Lung (tissue), 11 donors: ENCODE measurements at regions not wholly inside any gene's neighbourhood (a gene's known extent, or its start where the extent isn't known, plus 50 kb on each side); places are given as distances from the start of the nearest gene placed in this dataset.

Source experiments
- ATAC-seq: fragments of 200-7000 bp; cut with Tn5 transposase; one replicate; pipeline ENCODE4 v1.9.1; 2020; ENCODE audit warnings: moderate number of reproducible peaks; ENCODE audit not compliant: insufficient read depth, low FRiP score
- DNase-seq, 3 donors: peaks; one replicate each; pipeline ENCODE4 v3.0.0-alpha.2; 2013 to 2017
- H3K27ac ChIP-seq, 2 donors: one replicate each; pipeline ENCODE4 v1.5.1; 2013; ENCODE audit warnings: mild to moderate bottlenecking in 2 of 2, moderate library complexity in 2 of 2, control low read depth in 1 of 2, inconsistent platforms in 1 of 2, low read depth in 1 of 2, low read length in 1 of 2
- H3K27me3 ChIP-seq, 3 donors: one replicate each; pipeline ENCODE4 v1.5.1; 2013; ENCODE audit warnings: low read length in 2 of 3; ENCODE audit not compliant: control insufficient read depth in 3 of 3, insufficient read depth in 3 of 3
- H3K36me3 ChIP-seq, 4 donors: one replicate each; pipeline ENCODE4 v1.5.1; 2013; ENCODE audit warnings: low read length in 4 of 4, mild to moderate bottlenecking in 1 of 4, moderate library complexity in 1 of 4; ENCODE audit not compliant: control insufficient read depth in 4 of 4, insufficient read depth in 4 of 4
- H3K4me1 ChIP-seq, 5 donors: one replicate each; pipeline ENCODE4 v1.5.1; 2013; ENCODE audit warnings: low read length in 5 of 5, mild to moderate bottlenecking in 2 of 5, moderate library complexity in 1 of 5; ENCODE audit not compliant: control insufficient read depth in 5 of 5, insufficient read depth in 5 of 5
- H3K4me3 ChIP-seq: one replicate; pipeline ENCODE4 v1.5.1; 2013; ENCODE audit warnings: mild to moderate bottlenecking, control low read depth, moderate library complexity
- H3K9ac ChIP-seq, 2 donors: one replicate each; pipeline ENCODE4 v1.5.1; 2013; ENCODE audit warnings: low read length in 2 of 2, control low read depth in 1 of 2; ENCODE audit not compliant: insufficient read depth in 1 of 2
- H3K9me3 ChIP-seq, 4 donors: one replicate each; pipeline ENCODE4 v1.5.1; 2013; ENCODE audit warnings: low read length in 3 of 4, mild to moderate bottlenecking in 1 of 4, moderate library complexity in 1 of 4; ENCODE audit not compliant: control insufficient read depth in 4 of 4, insufficient read depth in 3 of 4
- WGBS, 2 donors: extraction: QIAGEN DNeasy Blood & Tissue Kit; methylation state at CpG; one replicate each; pipeline ENCODE4 v1.1.7; 2013; 5-methylcytosine and 5-hydroxymethylcytosine counted together
- TF ChIP-seq, protein P1 (sequence below): IDR thresholded peaks from 2 replicates; pipeline ENCODE4 v1.5.1; 2012; ENCODE audit warnings: mild to moderate bottlenecking; ENCODE audit errors: control extremely low read depth, extremely low read depth
- donor health status: control.
- donor health status: control.
- donor health status: Bipolar disorder and iron deficiency.
- donor health status: healthy.
- donor health status: DM: yes; HTN: yes; CAD: no.

DNA sequence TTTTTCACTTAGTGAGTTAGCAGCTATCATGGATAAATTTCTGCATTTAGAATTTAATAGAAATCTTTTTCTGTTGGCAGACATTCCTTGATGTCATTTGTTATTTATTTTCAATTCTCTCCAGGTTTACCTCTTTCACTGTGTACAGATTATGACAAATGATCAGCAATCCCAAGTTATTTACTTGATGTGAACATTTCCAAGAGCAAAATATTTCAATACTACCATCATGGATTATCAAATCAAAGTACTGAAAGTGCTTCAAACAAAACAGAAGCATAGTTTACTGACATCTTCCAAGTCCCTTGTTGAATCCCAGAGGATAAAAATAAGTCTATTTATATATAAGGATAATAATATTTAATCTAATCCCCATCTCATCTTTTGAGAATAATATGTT, 852.2 kb upstream of the CITED2 start:
- Histone ChIP-seq H3K27me3 (no peaks in the 10 kb centered on the region), H3K4me3 (no peak overlapping the region), H3K4me1 (peaks cover 0 to 5% (median 0%) of the 10 kb centered on the region in 5 donors), H3K9me3 (peaks cover 0 to 4% (median 0%) of the 10 kb centered on the region in 4 donors), H3K36me3 (no peaks in the 10 kb centered on the region), H3K9ac (no peak overlapping the region), H3K27ac (no peak overlapping the region)
- no peak for ATAC-seq
- TF ChIP-seq, protein P1, sequence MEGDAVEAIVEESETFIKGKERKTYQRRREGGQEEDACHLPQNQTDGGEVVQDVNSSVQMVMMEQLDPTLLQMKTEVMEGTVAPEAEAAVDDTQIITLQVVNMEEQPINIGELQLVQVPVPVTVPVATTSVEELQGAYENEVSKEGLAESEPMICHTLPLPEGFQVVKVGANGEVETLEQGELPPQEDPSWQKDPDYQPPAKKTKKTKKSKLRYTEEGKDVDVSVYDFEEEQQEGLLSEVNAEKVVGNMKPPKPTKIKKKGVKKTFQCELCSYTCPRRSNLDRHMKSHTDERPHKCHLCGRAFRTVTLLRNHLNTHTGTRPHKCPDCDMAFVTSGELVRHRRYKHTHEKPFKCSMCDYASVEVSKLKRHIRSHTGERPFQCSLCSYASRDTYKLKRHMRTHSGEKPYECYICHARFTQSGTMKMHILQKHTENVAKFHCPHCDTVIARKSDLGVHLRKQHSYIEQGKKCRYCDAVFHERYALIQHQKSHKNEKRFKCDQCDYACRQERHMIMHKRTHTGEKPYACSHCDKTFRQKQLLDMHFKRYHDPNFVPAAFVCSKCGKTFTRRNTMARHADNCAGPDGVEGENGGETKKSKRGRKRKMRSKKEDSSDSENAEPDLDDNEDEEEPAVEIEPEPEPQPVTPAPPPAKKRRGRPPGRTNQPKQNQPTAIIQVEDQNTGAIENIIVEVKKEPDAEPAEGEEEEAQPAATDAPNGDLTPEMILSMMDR: no peak
- no peak for DNase-seq

DNA sequence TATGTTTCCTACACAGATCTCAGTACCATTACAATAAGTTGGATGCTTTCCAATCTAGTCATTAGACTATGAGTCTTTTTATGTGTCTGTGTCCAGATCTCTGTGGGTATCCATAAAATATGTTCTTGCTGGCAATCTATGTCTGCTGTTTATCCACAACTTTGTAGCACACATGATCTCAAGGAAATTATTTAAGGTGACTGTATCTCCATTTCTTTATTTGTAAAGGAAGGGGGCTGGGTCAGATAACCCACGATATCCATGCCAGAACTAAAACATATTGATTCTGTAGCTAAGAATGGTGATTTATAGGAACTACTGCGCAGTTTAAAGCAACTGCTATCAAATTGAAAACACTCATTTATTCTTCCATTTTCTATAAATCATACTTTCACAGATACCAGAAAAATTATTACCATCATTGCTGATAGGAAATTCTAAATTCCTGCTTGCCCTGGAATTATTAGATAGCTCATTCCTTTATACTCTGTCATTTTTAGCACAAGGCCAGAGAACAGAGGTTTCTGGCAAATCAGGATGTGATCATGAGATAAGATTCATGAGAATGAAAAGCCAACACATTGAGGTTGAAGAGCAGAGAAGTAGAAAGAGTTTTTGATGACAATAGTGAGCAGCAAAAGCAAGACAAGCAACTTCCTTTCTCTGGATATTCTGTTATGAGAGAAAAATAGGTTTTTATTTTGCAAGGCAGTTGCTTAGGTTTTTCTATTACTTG, 851.4 kb upstream of the CITED2 start:
- TF ChIP-seq, protein P1: no peak
- no peaks in the 10 kb centered on the region for H3K27me3 ChIP-seq
- DNase-seq: no peak
- 53 to 66% methylated on average over 2 of the region's 2 CpGs for whole genome bisulfite sequencing, 2 donors
- no peak for ATAC-seq
- H3K9me3 ChIP-seq: no peaks in the 10 kb centered on the region
- no peak overlapping the region for H3K27ac ChIP-seq
- H3K4me3 ChIP-seq: no peak overlapping the region
- H3K36me3 ChIP-seq: no peaks in the 10 kb centered on the region
- H3K9ac ChIP-seq: no peak overlapping the region
- peaks cover 0 to 5% (median 0%) of the 10 kb centered on the region in 5 donors for H3K4me1 ChIP-seq

DNA sequence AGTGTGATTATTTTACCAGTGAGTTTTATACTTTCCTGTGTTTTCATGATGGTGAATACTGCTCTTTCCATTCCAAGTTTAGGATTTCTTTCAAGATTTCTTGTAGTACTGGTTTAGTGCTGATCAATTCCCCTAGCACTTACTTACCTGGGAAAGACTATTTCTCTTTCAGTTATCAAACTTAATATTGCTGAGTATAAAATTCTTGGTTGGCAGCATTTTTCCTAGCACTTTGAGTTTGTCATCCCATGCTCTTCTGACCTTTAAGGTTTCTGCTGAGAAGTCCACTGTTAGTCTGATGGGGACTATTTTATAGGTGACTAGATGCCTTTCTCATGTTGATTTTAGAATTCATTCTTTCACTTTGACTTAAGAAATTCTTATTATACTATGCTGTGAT, 842.8 kb upstream of the CITED2 start:
- Histone ChIP-seq H3K36me3 (no peaks in the 10 kb centered on the region), H3K4me1 (no peaks in the 10 kb centered on the region), H3K9me3 (peaks cover 0 to 15% (median 3%) of the 10 kb centered on the region in 4 donors), H3K27me3 (no peaks in the 10 kb centered on the region), H3K27ac (no peak overlapping the region), H3K9ac (no peak overlapping the region), H3K4me3 (no peak overlapping the region)
- ATAC-seq (no peak), DNase-seq (no peak)
- TF ChIP-seq, protein P1: no peak

DNA sequence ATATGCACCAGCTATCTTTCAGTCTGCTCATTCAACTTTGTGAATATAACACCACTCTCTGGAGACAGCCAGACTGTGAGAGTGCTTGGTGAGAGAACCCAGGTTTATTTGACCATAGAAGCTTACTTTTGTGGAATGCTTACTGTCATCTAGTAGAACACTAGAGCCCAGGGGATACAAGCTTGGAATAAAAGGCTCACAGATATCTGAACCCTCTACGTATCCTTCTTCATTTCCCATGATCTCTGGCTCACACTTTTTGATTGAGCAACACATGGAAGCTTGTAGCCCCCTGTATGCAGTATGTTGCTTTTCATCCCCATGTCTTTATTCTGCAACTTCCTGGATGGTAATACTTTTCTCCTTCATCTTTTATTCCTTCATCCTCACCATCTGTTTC, 835.3 kb upstream of the CITED2 start:
- H3K4me3 ChIP-seq: no peak overlapping the region
- TF ChIP-seq, protein P1: no peak
- no peaks in the 10 kb centered on the region for H3K27me3 ChIP-seq
- H3K4me1 ChIP-seq: peaks cover 0 to 12% (median 4%) of the 10 kb centered on the region in 5 donors
- ATAC-seq (no peak), DNase-seq (peak in 2 of 3 donors; percentile 40 to 65)
- no peak overlapping the region for H3K27ac ChIP-seq
- H3K36me3 ChIP-seq: no peaks in the 10 kb centered on the region
- H3K9me3 ChIP-seq: no peaks in the 10 kb centered on the region
- H3K9ac ChIP-seq: no peak overlapping the region
- 84 to 90% methylated on average over 1 of the region's 1 CpG for WGBS, 2 donors
